Loucy (cell line): ENCODE measurements at regions not wholly inside any gene's neighbourhood (a gene's known extent, or its start where the extent isn't known, plus 50 kb on each side); places are given as distances from the start of the nearest gene placed in this dataset.

Experiments
- CTCF ChIP-seq: fragments of 200-600 bp; sonication (generic); conservative IDR thresholded peaks from 2 replicates; pipeline ENCODE4 v1.5.1; 2014; ENCODE audit warnings: mild to moderate bottlenecking, antibody characterized with exemption, low read length
- EZH2phosphoT487 ChIP-seq: fragments of 200-600 bp; IDR thresholded peaks from 2 replicates; pipeline ENCODE4 v1.6.1; 2018; ENCODE audit warnings: antibody characterized with exemption, mild to moderate bottlenecking, moderate library complexity, borderline replicate concordance

GRCh38 chr9:119963258-119963797 is 594.1 kb upstream of the BRINP1 start:
- TF ChIP-seq CTCF (no peak), EZH2phosphoT487 (no peak)
